H9 (cell line): ENCODE measurements at regions not wholly inside any gene's neighbourhood (a gene's known extent, or its start where the extent isn't known, plus 50 kb on each side); places are given as distances from the start of the nearest gene placed in this dataset.

ENCODE experiments used
- DNase-seq: peaks from one replicate; pipeline ENCODE4 v3.0.0-alpha.2; 2017
- H2AFZ ChIP-seq: one replicate; pipeline ENCODE4 v1.6.1; 2013; ENCODE audit warnings: mild to moderate bottlenecking, low read length, control low read depth, moderate library complexity
- H2AK5ac ChIP-seq: 2 replicates; pipeline ENCODE4 v1.6.1; 2013; ENCODE audit warnings: low read length, control low read depth, mixed read lengths; ENCODE audit not compliant: insufficient read length
- H2BK120ac ChIP-seq: one replicate; pipeline ENCODE4 v1.6.1; 2013; ENCODE audit warnings: low read depth, mild to moderate bottlenecking, low read length, control low read depth, inconsistent platforms; ENCODE audit not compliant: poor library complexity, severe bottlenecking
- H2BK12ac ChIP-seq: 2 replicates; pipeline ENCODE4 v1.6.1; 2013; ENCODE audit warnings: low read length, control low read depth, mixed read lengths, low read depth; ENCODE audit not compliant: insufficient read length
- H2BK15ac ChIP-seq: 2 replicates; pipeline ENCODE4 v1.6.1; 2013; ENCODE audit warnings: low read depth, low read length, control low read depth
- H2BK20ac ChIP-seq: one replicate; pipeline ENCODE4 v1.6.1; 2013; ENCODE audit warnings: low read depth, mild to moderate bottlenecking, low read length, control low read depth, inconsistent platforms; ENCODE audit not compliant: poor library complexity, severe bottlenecking
- H2BK5ac ChIP-seq: 2 replicates; pipeline ENCODE4 v1.6.1; 2013; ENCODE audit warnings: low read length, control low read depth, mixed read lengths; ENCODE audit not compliant: insufficient read length
- H3K14ac ChIP-seq: 2 replicates; pipeline ENCODE4 v1.6.1; 2013; ENCODE audit warnings: low read length, control low read depth; ENCODE audit not compliant: insufficient read depth
- H3K18ac ChIP-seq: 2 replicates; pipeline ENCODE4 v1.6.1; 2013; ENCODE audit warnings: low read depth, mild to moderate bottlenecking, mixed read lengths, low read length, control low read depth; ENCODE audit not compliant: insufficient read length
- H3K23ac ChIP-seq: 2 replicates; pipeline ENCODE4 v1.6.1; 2013; ENCODE audit warnings: low read length, control low read depth, mixed read lengths, low read depth; ENCODE audit not compliant: insufficient read length
- H3K23me2 ChIP-seq: 2 replicates; pipeline ENCODE4 v1.6.1; 2013; ENCODE audit warnings: low read depth, mild to moderate bottlenecking, mixed read lengths, low read length, control low read depth; ENCODE audit not compliant: insufficient read length, poor library complexity, severe bottlenecking
- H3K27ac ChIP-seq: 2 replicates; pipeline ENCODE4 v1.5.1; 2013; ENCODE audit warnings: low read length, control low read depth, mixed read lengths, low read depth; ENCODE audit not compliant: insufficient read length
- H3K27me3 ChIP-seq: 2 replicates; pipeline ENCODE4 v1.6.1; 2013; ENCODE audit warnings: low read length, control low read depth, inconsistent platforms; ENCODE audit not compliant: insufficient read depth
- H3K4ac ChIP-seq: 2 replicates; pipeline ENCODE4 v1.6.1; 2013; ENCODE audit warnings: low read depth, mild to moderate bottlenecking, control low read depth, inconsistent platforms, low read length, moderate library complexity
- H3K4me1 ChIP-seq: 2 replicates; pipeline ENCODE4 v1.6.1; 2013; ENCODE audit warnings: low read length, control low read depth, inconsistent platforms; ENCODE audit not compliant: insufficient read depth
- H3K4me2 ChIP-seq: 2 replicates; pipeline ENCODE4 v1.6.1; 2013; ENCODE audit warnings: low read length, control low read depth, mixed read lengths; ENCODE audit not compliant: insufficient read length, insufficient read depth
- H3K56ac ChIP-seq: 2 replicates; pipeline ENCODE4 v1.6.1; 2013; ENCODE audit warnings: low read depth, mild to moderate bottlenecking, mixed read lengths, low read length, control low read depth; ENCODE audit not compliant: insufficient read length
- H3K79me1 ChIP-seq: 2 replicates; pipeline ENCODE4 v1.6.1; 2013; ENCODE audit warnings: low read depth, mild to moderate bottlenecking, moderate library complexity, low read length, control low read depth, inconsistent platforms; ENCODE audit not compliant: insufficient read depth, poor library complexity, severe bottlenecking
- H3K79me2 ChIP-seq: 2 replicates; pipeline ENCODE4 v1.6.1; 2013; ENCODE audit warnings: low read length, control low read depth, inconsistent platforms; ENCODE audit not compliant: insufficient read depth
- H3K9ac ChIP-seq: 2 replicates; pipeline ENCODE4 v1.6.1; 2013; ENCODE audit warnings: low read length, control low read depth, mixed read lengths; ENCODE audit not compliant: insufficient read length; ENCODE audit errors: extremely low read depth
- H3K9me3 ChIP-seq: one replicate; pipeline ENCODE4 v1.6.1; 2013; ENCODE audit warnings: low read depth, low read length, inconsistent platforms; ENCODE audit not compliant: control insufficient read depth
- H3T11ph ChIP-seq: one replicate; pipeline ENCODE4 v1.6.1; 2013; ENCODE audit warnings: mild to moderate bottlenecking, low read length, control low read depth, inconsistent platforms
- H4K20me1 ChIP-seq: one replicate; pipeline ENCODE4 v1.6.1; 2013; ENCODE audit not compliant: control insufficient read depth, insufficient read length, insufficient read depth
- H4K5ac ChIP-seq: 2 replicates; pipeline ENCODE4 v1.6.1; 2013; ENCODE audit warnings: low read depth, mild to moderate bottlenecking, mixed read lengths, low read length, control low read depth; ENCODE audit not compliant: insufficient read length
- H4K8ac ChIP-seq: replicated peaks from 2 replicates; pipeline ENCODE4 v1.6.1; 2013; ENCODE audit warnings: low read length, control low read depth, mixed read lengths, low read depth; ENCODE audit not compliant: insufficient read length
- H4K91ac ChIP-seq: 2 replicates; pipeline ENCODE4 v1.6.1; 2013; ENCODE audit warnings: low read depth, mild to moderate bottlenecking, moderate library complexity, mixed read lengths, low read length, control low read depth; ENCODE audit not compliant: insufficient read length
- H3K27ac Mint-ChIP-seq, 3 experiments: 2 replicates in 2 of 3; 3 replicates in 1 of 3; pipeline ENCODE4 v1.8.0; 2020 to 2021; ENCODE audit warnings: mixed read lengths in 3 of 3, mild to moderate bottlenecking in 1 of 3, moderate library complexity in 1 of 3
- H3K27me3 Mint-ChIP-seq: 2 replicates; pipeline ENCODE4 v1.8.0; 2021; ENCODE audit warnings: low read depth, mild to moderate bottlenecking, moderate library complexity, mixed read lengths
- H3K36me3 Mint-ChIP-seq, 3 experiments: 2 replicates in 2 of 3; 3 replicates in 1 of 3; pipeline ENCODE4 v1.8.0; 2020 to 2021; ENCODE audit warnings: low read depth in 3 of 3, mixed read lengths in 3 of 3; ENCODE audit not compliant: insufficient read depth in 1 of 3
- H3K4me1 Mint-ChIP-seq, 2 experiments: 2 replicates each; pipeline ENCODE4 v1.8.0; 2020; ENCODE audit warnings: mixed read lengths in 2 of 2
- H3K4me3 Mint-ChIP-seq, 2 experiments: 2 replicates in 1 of 2; 3 replicates in 1 of 2; pipeline ENCODE4 v1.8.0; 2020 to 2021; ENCODE audit warnings: mild to moderate bottlenecking in 2 of 2, mixed read lengths in 2 of 2, moderate library complexity in 1 of 2
- H3K9me3 Mint-ChIP-seq, 2 experiments: 2 replicates in 1 of 2; 3 replicates in 1 of 2; pipeline ENCODE4 v1.8.0; 2020; ENCODE audit warnings: mild to moderate bottlenecking in 2 of 2, mixed read lengths in 2 of 2, moderate library complexity in 1 of 2
- CTCF ChIP-seq: fragments of 200-600 bp; sonication (generic); conservative IDR thresholded peaks from 3 replicates; pipeline ENCODE4 v1.8.0; 2021; ENCODE audit warnings: antibody characterized with exemption, mild to moderate bottlenecking
- WGBS: extraction: QIAGEN DNeasy Blood & Tissue Kit; methylation state at CpG from one replicate; pipeline ENCODE4 v1.1.7; 2013; ENCODE audit warnings: missing lambda C conversion rate, low lambda C conversion rate, mixed read lengths; ENCODE audit not compliant: insufficient read length; ENCODE audit errors: extremely low coverage; 5-methylcytosine and 5-hydroxymethylcytosine counted together

- Histone ChIP-seq H2AFZ (no peak overlapping the region), H2BK5ac (no peak overlapping the region), H4K5ac (no peak overlapping the region), H3K79me2 (no peaks in the 10 kb centered on the region), H3K4me2 (no peak overlapping the region), H3T11ph (no peak overlapping the region), H3K23me2 (no peaks in the 10 kb centered on the region), H3K4me1 (no peaks in the 10 kb centered on the region; the same call in 1 of the 2 replicates), H4K20me1 (no peaks in the 10 kb centered on the region), H2AK5ac (no peak overlapping the region), H3K23ac (no peak overlapping the region), H3K14ac (no peak overlapping the region), H3K9me3 (no peaks in the 10 kb centered on the region), H3K4ac (no peak overlapping the region), H3K27ac (no peak overlapping the region), H2BK12ac (no peak overlapping the region), H4K91ac (no peak overlapping the region), H3K18ac (no peak overlapping the region), H2BK20ac (no peak overlapping the region), H3K56ac (no peak overlapping the region), H3K79me1 (no peaks in the 10 kb centered on the region), H3K27me3 (no peaks in the 10 kb centered on the region), H2BK15ac (no peak overlapping the region), H2BK120ac (no peak overlapping the region), H4K8ac (no peak overlapping the region), H3K9ac (no peak overlapping the region)
- Mint-ChIP-seq H3K27ac (no peak overlapping the region), H3K9me3 (no peaks in the 10 kb centered on the region), H3K4me3 (no peak overlapping the region), H3K36me3 (no peaks in the 10 kb centered on the region), H3K4me1 (peaks cover 2 to 8% of the 10 kb centered on the region in 2 experiments), H3K27me3 (no peaks in the 10 kb centered on the region)
- DNase-seq = no peak
- TF ChIP-seq CTCF = no peak
- no CpG with 5 or more reads among the region's 1 CpG for WGBS
Measured at GRCh38 chr5:145681216-145681615, 153.9 kb downstream of the PRELID2 start.
